Tibial nerve (tissue), 4 donors: ENCODE measurements at regions not wholly inside any gene's neighbourhood (a gene's known extent, or its start where the extent isn't known, plus 50 kb on each side); places are given as distances from the start of the nearest gene placed in this dataset.

Experiments used
- DNase-seq, 2 donors: peaks; one replicate each; pipeline ENCODE4 v3.0.0-alpha.2; 2019; ENCODE audit warnings: low spot score in 2 of 2
- H3K27ac ChIP-seq, 4 donors: fragments of 200-600 bp; sonication (generic) in 3 of 4; one replicate each; pipeline ENCODE4 v1.5.1; 2017 to 2019; ENCODE audit warnings: mild to moderate bottlenecking in 1 of 4
- H3K27me3 ChIP-seq, 2 donors: fragments of 200-600 bp; sonication (generic) in 1 of 2; one replicate each; pipeline versions ENCODE4 v1.5.1 to v1.6.0; 2017 to 2019
- H3K36me3 ChIP-seq, 3 donors: fragments of 200-600 bp; sonication (generic); one replicate each; pipeline ENCODE4 v1.5.1; 2018 to 2019
- H3K4me1 ChIP-seq, 4 donors: fragments of 200-600 bp; sonication (generic) in 3 of 4; one replicate each; pipeline ENCODE4 v1.5.1; 2017 to 2019
- H3K4me3 ChIP-seq, 4 donors: fragments of 200-600 bp; sonication (generic) in 3 of 4; one replicate each; pipeline ENCODE4 v1.5.1; 2017 to 2019; ENCODE audit warnings: mild to moderate bottlenecking in 1 of 4, moderate library complexity in 1 of 4
- H3K9me3 ChIP-seq, 4 donors: fragments of 200-600 bp; sonication (generic) in 3 of 4; one replicate each; pipeline ENCODE4 v1.5.1; 2017 to 2019
- CTCF ChIP-seq, 5 experiments: fragments of 200-600 bp in 3 of 5; fragments of 450-650 bp in 2 of 5; sonication (generic) in 3 of 5; IDR thresholded peaks; one replicate each; pipeline ENCODE4 v1.5.1; 2016 to 2019; ENCODE audit warnings: antibody characterized with exemption in 5 of 5, mild to moderate bottlenecking in 3 of 5, moderate library complexity in 2 of 5
- EP300 ChIP-seq, 2 donors: sonication (generic); formaldehyde crosslinking; IDR thresholded peaks; one replicate each; pipeline ENCODE4 v1.6.1; 2017; ENCODE audit warnings: antibody characterized with exemption in 2 of 2, mild to moderate bottlenecking in 1 of 2
- POLR2A ChIP-seq, 2 donors: fragments of 450-650 bp; IDR thresholded peaks; one replicate each; pipeline ENCODE4 v1.6.1; 2017; ENCODE audit warnings: antibody characterized with exemption in 2 of 2, mild to moderate bottlenecking in 2 of 2, moderate library complexity in 2 of 2
- WGBS, 2 donors: methylation state at CpG; one replicate each; pipeline ENCODE4 v1.1.5; 2018; 5-methylcytosine and 5-hydroxymethylcytosine counted together

GRCh38 chr4:132026816-132027215, 1122.3 kb upstream of the PCDH10 start:
- Histone ChIP-seq H3K27me3 (no peaks in the 10 kb centered on the region), H3K4me3 (no peak overlapping the region), H3K4me1 (no peaks in the 10 kb centered on the region), H3K9me3 (no peaks in the 10 kb centered on the region), H3K27ac (no peak overlapping the region), H3K36me3 (no peaks in the 10 kb centered on the region)
- WGBS, 2 donors = 81 to 86% methylated on average over 4 of the region's 4 CpGs
- no peak for DNase-seq
- TF ChIP-seq EP300 (IDR thresholded peaks at IDR 0.05) (no peak), CTCF (IDR thresholded peaks at IDR 0.05) (no peak), POLR2A (IDR thresholded peaks at IDR 0.05) (no peak)

GRCh38 chr4:132056496-132056895, 1092.6 kb upstream of the PCDH10 start:
- Histone ChIP-seq H3K9me3 (peaks cover 0 to 2% (median 0%) of the 10 kb centered on the region in 4 donors), H3K4me1 (no peaks in the 10 kb centered on the region), H3K4me3 (no peak overlapping the region), H3K27ac (no peak overlapping the region), H3K36me3 (no peaks in the 10 kb centered on the region), H3K27me3 (no peaks in the 10 kb centered on the region)
- 80 to 90% methylated on average over 1 of the region's 1 CpG for WGBS, 2 donors
- TF ChIP-seq CTCF (IDR thresholded peaks at IDR 0.05) (no peak), EP300 (IDR thresholded peaks at IDR 0.05) (no peak), POLR2A (IDR thresholded peaks at IDR 0.05) (no peak)
- DNase-seq = no peak

GRCh38 chr4:132059227-132059626, 1089.9 kb upstream of the PCDH10 start:
- H3K27ac ChIP-seq = no peak overlapping the region
- WGBS, 2 donors = 87 to 100% methylated on average over 1 of the region's 1 CpG
- no peak overlapping the region for H3K4me3 ChIP-seq
- H3K4me1 ChIP-seq = no peaks in the 10 kb centered on the region
- H3K36me3 ChIP-seq = no peaks in the 10 kb centered on the region
- TF ChIP-seq CTCF (IDR thresholded peaks at IDR 0.05) (no peak), POLR2A (IDR thresholded peaks at IDR 0.05) (no peak), EP300 (IDR thresholded peaks at IDR 0.05) (no peak)
- peaks cover 0 to 12% (median 0%) of the 10 kb centered on the region in 4 donors for H3K9me3 ChIP-seq
- H3K27me3 ChIP-seq = no peaks in the 10 kb centered on the region
- no peak for DNase-seq

GRCh38 chr4:132062611-132063239, 1086.4 kb upstream of the PCDH10 start:
- no peaks in the 10 kb centered on the region for H3K27me3 ChIP-seq
- no peak overlapping the region for H3K4me3 ChIP-seq
- H3K27ac ChIP-seq = no peak overlapping the region
- TF ChIP-seq CTCF (IDR thresholded peaks at IDR 0.05) (no peak), EP300 (IDR thresholded peaks at IDR 0.05) (no peak), POLR2A (IDR thresholded peaks at IDR 0.05) (no peak)
- H3K36me3 ChIP-seq = no peaks in the 10 kb centered on the region
- no peaks in the 10 kb centered on the region for H3K4me1 ChIP-seq
- DNase-seq = no peak
- 96 to 97% methylated on average over 20 to 23 of the region's 31 CpGs for WGBS, 2 donors
- H3K9me3 ChIP-seq = peaks cover 0 to 12% (median 0%) of the 10 kb centered on the region in 4 donors

- no peaks in the 10 kb centered on the region for H3K27me3 ChIP-seq
- no peak overlapping the region for H3K27ac ChIP-seq
- 44 to 50% methylated on average over 1 of the region's 1 CpG for WGBS, 2 donors
- H3K9me3 ChIP-seq = peaks cover 0 to 9% (median 0%) of the 10 kb centered on the region in 4 donors
- no peaks in the 10 kb centered on the region for H3K36me3 ChIP-seq
- no peaks in the 10 kb centered on the region for H3K4me1 ChIP-seq
- H3K4me3 ChIP-seq = no peak overlapping the region
- TF ChIP-seq EP300 (IDR thresholded peaks at IDR 0.05) (no peak), POLR2A (IDR thresholded peaks at IDR 0.05) (no peak), CTCF (IDR thresholded peaks at IDR 0.05) (no peak)
- DNase-seq = no peak
Observed at GRCh38 chr4:132063829-132064228, 1085.3 kb upstream of the PCDH10 start.
